CD4-positive, alpha-beta memory T cell (primary cell): ENCODE measurements at regions not wholly inside any gene's neighbourhood (a gene's known extent, or its start where the extent isn't known, plus 50 kb on each side); places are given as distances from the start of the nearest gene placed in this dataset.

Experiments
- CTCF ChIA-PET: fragments of 350-600 bp; sonication (Branson Sonifier 250); formaldehyde crosslinking; loops from one replicate; lab custom pipeline; 2021; ENCODE audit warnings: inconsistent platforms; ENCODE audit not compliant: partially characterized antibody; lab: Charles Lee
- POLR2A ChIA-PET: fragments of 350-600 bp; sonication (Branson Sonifier 250); formaldehyde crosslinking; loops from one replicate; lab custom pipeline; 2021; ENCODE audit not compliant: partially characterized antibody; lab: Charles Lee
- DNase-seq, 5 donors: peaks; one replicate each; pipeline versions ENCODE4 v3.0.0 to v3.0.0-alpha.2; 2020 to 2022; ENCODE audit warnings: mixed read lengths in 1 of 5
- H3K27ac ChIP-seq: one replicate; pipeline ENCODE4 v1.7.0; 2013; ENCODE audit warnings: low read depth, low read length
- H3K27me3 ChIP-seq: 2 replicates; pipeline ENCODE4 v1.7.0; 2013; ENCODE audit warnings: mild to moderate bottlenecking, low read length, moderate library complexity; ENCODE audit not compliant: insufficient read depth
- H3K36me3 ChIP-seq: 2 replicates; pipeline ENCODE4 v1.7.0; 2013; ENCODE audit warnings: mild to moderate bottlenecking, low read length, moderate library complexity; ENCODE audit not compliant: insufficient read depth
- H3K4me1 ChIP-seq: 2 replicates; pipeline ENCODE4 v1.7.0; 2013; ENCODE audit warnings: mild to moderate bottlenecking, low read length, moderate library complexity; ENCODE audit not compliant: insufficient read depth
- H3K4me3 ChIP-seq, 2 donors: one replicate each; pipeline ENCODE4 v1.7.0; 2013; ENCODE audit warnings: low read length in 2 of 2, mild to moderate bottlenecking in 1 of 2
- H3K9me3 ChIP-seq, 2 donors: one replicate each; pipeline ENCODE4 v1.7.0; 2013; ENCODE audit warnings: low read length in 2 of 2, control low read depth in 1 of 2; ENCODE audit not compliant: control insufficient read depth in 1 of 2
- H3K27ac Mint-ChIP-seq, 7 donors: one replicate each; pipeline ENCODE4 v1.8.0; 2020 to 2021; ENCODE audit warnings: mixed read lengths in 7 of 7, mild to moderate bottlenecking in 6 of 7, inconsistent platforms in 3 of 7, moderate library complexity in 3 of 7
- H3K27me3 Mint-ChIP-seq, 2 donors: one replicate each; pipeline ENCODE4 v1.8.0; 2020 to 2021; ENCODE audit warnings: mixed read lengths in 2 of 2
- H3K36me3 Mint-ChIP-seq, 2 donors: one replicate each; pipeline ENCODE4 v1.8.0; 2020 to 2021; ENCODE audit warnings: mixed read lengths in 2 of 2, inconsistent platforms in 1 of 2, mild to moderate bottlenecking in 1 of 2
- H3K4me1 Mint-ChIP-seq, 4 donors: one replicate each; pipeline ENCODE4 v1.8.0; 2020 to 2021; ENCODE audit warnings: mixed read lengths in 4 of 4, mild to moderate bottlenecking in 1 of 4
- H3K4me3 Mint-ChIP-seq, 8 donors: one replicate each; pipeline ENCODE4 v1.8.0; 2020 to 2021; ENCODE audit warnings: mixed read lengths in 8 of 8, mild to moderate bottlenecking in 7 of 8, moderate library complexity in 6 of 8, inconsistent platforms in 3 of 8
- H3K9me3 Mint-ChIP-seq, 8 donors: one replicate each; pipeline ENCODE4 v1.8.0; 2020 to 2021; ENCODE audit warnings: mixed read lengths in 8 of 8, mild to moderate bottlenecking in 5 of 8, inconsistent platforms in 3 of 8, moderate library complexity in 1 of 8
- intact Hi-C: fragments of 100-400 bp; cut with micrococcal nuclease; formaldehyde crosslinking; loops from one replicate; pipeline ENCODE4 v1.15.1; 2023

DNA sequence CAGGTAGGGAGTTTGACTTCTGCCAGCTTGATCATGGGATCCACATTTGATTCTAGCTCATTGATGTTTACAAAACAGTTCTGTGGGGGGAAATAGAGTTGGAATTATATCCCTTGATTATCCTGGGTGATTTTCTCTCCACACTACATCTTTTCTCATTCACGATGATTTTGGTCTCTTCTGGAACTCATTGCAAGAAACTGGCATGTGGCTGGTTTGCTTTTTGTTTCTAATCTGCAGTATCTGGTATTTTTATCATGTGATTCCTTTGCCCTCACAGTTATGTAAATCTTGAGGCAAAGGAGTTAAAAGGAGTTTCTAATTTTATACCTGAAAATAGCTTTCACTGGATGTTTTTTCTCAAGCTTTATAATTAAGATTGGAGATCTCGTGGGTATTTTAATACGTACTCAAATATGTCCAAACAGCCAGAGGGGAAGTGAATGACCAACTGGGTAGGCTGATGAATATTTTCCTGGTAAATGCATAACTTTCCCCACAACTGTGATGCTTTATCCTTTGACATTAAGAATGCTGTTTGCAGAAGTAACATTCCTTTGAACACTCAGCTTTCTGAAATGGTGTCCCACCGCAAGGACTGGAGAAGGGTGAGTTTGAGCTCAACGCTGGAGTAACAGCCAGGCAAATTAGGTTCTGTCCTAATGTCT is 502.9 kb upstream of the ZEB2 start:
- Histone ChIP-seq H3K36me3 (no peaks in the 10 kb centered on the region), H3K4me3 (no peak overlapping the region), H3K9me3 (no peaks in the 10 kb centered on the region), H3K27ac (no peak overlapping the region), H3K27me3 (no peaks in the 10 kb centered on the region), H3K4me1 (no peaks in the 10 kb centered on the region)
- no peaks in the 10 kb centered on the region for H3K4me1 Mint-ChIP-seq
- no peaks in the 10 kb centered on the region for H3K27me3 Mint-ChIP-seq
- DNase-seq = no peak
- no peak overlapping the region for H3K27ac Mint-ChIP-seq
- peaks cover 0 to 3% (median 0%) of the 10 kb centered on the region in 8 donors for H3K9me3 Mint-ChIP-seq
- ChIA-PET CTCF (no interaction called here), POLR2A (no interaction called here)
- intact Hi-C loops = no loop called here
- H3K36me3 Mint-ChIP-seq = no peaks in the 10 kb centered on the region
- no peak overlapping the region for H3K4me3 Mint-ChIP-seq

DNA sequence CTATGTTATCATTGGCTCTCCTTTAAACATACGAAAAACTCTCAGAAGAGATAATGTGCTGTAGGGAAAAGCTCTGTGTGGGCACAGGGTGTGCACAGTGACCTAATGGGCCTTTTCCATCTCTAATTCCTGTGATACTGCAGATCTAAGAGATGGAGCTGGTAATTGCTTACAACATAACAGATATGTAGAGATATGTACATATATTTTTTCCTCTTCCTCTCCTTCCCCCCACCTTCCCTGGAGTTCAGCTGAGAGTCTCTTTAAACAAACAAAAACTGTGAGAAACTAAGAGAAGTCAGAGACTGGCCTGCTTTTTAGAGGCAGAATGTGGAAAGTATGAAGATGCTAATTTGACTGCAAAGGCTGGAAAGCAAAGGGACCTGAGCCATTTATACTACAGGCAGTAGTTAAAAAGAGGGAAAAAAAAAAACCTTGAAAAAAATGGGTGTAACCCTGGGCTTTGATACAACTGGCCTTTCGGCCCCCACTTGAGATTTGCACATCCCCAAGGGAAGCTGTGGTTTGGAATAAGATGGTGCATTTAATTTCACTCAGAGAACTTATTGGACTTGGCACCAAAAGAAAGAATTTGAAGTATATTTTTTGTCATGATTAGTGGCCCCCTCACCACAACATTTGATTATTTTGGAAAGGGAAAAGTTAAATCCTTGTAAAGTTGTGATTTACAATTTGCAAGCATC is 502.2 kb upstream of the ZEB2 start:
- Histone ChIP-seq H3K4me3 (no peak overlapping the region), H3K27me3 (no peaks in the 10 kb centered on the region), H3K4me1 (no peaks in the 10 kb centered on the region), H3K9me3 (no peaks in the 10 kb centered on the region), H3K36me3 (no peaks in the 10 kb centered on the region), H3K27ac (no peak overlapping the region)
- H3K4me3 Mint-ChIP-seq = no peak overlapping the region
- DNase-seq = no peak
- intact Hi-C loops = no loop called here
- H3K9me3 Mint-ChIP-seq = peaks cover 0 to 4% (median 0%) of the 10 kb centered on the region in 8 donors
- no peak overlapping the region for H3K27ac Mint-ChIP-seq
- no peaks in the 10 kb centered on the region for H3K27me3 Mint-ChIP-seq
- POLR2A ChIA-PET = no interaction called here
- CTCF ChIA-PET = no interaction called here
- no peaks in the 10 kb centered on the region for H3K36me3 Mint-ChIP-seq
- H3K4me1 Mint-ChIP-seq = no peaks in the 10 kb centered on the region

DNA sequence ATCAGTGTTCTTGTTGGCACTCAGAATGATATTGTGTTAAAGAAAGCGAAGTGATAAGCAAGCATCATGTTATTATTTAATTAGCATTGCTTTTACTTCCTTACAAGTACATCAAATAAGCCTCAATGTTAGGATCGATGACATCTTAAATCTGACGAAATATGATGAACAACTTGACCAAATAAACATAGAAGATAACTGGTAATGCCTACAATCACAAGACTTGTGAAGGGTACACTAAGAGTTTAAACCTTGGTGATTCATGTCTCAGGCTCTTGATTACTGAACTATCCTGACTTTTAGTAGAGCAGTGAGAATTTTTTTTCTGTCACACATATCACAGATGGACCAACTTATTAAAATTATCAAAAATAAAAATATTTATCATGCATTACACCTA is 500.8 kb upstream of the ZEB2 start:
- no peak overlapping the region for H3K4me3 Mint-ChIP-seq
- H3K27ac Mint-ChIP-seq = no peak overlapping the region
- Histone ChIP-seq H3K36me3 (no peaks in the 10 kb centered on the region), H3K9me3 (no peaks in the 10 kb centered on the region), H3K27me3 (no peaks in the 10 kb centered on the region), H3K4me1 (no peaks in the 10 kb centered on the region), H3K4me3 (no peak overlapping the region), H3K27ac (no peak overlapping the region)
- H3K36me3 Mint-ChIP-seq = no peaks in the 10 kb centered on the region
- ChIA-PET POLR2A (no interaction called here), CTCF (no interaction called here)
- no peaks in the 10 kb centered on the region for H3K4me1 Mint-ChIP-seq
- DNase-seq = no peak
- peaks cover 0 to 4% (median 0%) of the 10 kb centered on the region in 8 donors for H3K9me3 Mint-ChIP-seq
- intact Hi-C loops = no loop called here
- no peaks in the 10 kb centered on the region for H3K27me3 Mint-ChIP-seq

DNA sequence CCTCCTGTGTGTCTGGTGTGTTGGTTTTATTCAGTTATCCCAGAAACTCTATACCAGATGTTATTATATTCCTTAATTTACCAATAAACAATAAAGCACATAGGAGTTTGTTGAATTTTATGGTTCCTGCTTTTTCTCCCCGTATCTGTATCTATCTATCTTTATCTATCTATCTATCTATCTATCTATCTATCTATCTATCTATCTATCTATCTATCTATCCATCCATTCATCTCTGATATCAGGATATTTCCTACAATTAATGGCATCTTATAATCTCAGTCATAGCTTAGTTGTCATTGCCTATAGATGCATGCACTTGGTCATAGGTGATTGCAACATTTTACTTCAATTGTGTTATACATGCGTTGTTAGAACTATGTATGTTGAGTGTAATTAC is 500.2 kb upstream of the ZEB2 start:
- no peaks in the 10 kb centered on the region for H3K27me3 Mint-ChIP-seq
- no peak for DNase-seq
- no peaks in the 10 kb centered on the region for H3K4me1 Mint-ChIP-seq
- H3K36me3 Mint-ChIP-seq = no peaks in the 10 kb centered on the region
- no peak overlapping the region for H3K4me3 ChIP-seq
- intact Hi-C loops = no loop called here
- H3K9me3 ChIP-seq = no peaks in the 10 kb centered on the region
- no peak overlapping the region for H3K4me3 Mint-ChIP-seq
- POLR2A ChIA-PET = no interaction called here
- no peak overlapping the region for H3K27ac ChIP-seq
- H3K36me3 ChIP-seq = no peaks in the 10 kb centered on the region
- no peaks in the 10 kb centered on the region for H3K4me1 ChIP-seq
- no peak overlapping the region for H3K27ac Mint-ChIP-seq
- H3K9me3 Mint-ChIP-seq = peaks cover 0 to 4% (median 0%) of the 10 kb centered on the region in 8 donors
- CTCF ChIA-PET = no interaction called here
- no peaks in the 10 kb centered on the region for H3K27me3 ChIP-seq

DNA sequence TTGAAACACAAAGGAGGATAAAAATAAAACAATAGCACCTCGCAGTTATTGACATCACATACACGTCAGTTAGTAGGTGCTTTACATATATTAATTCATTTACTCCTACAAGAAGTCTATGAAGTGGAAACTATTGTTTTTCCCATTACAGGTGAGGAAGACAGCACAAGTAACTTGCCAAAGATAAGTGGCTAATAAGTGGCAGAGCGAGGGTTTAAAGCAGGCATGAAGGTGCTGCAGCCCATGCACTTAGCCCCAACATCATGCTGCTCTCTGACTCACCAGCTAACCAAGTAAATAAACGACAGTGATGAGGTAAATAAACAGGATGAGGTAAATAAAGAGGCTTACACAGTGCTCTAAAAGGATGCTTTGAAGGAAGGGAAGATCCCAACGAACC is 498.6 kb upstream of the ZEB2 start:
- no peak for DNase-seq
- H3K27ac Mint-ChIP-seq = no peak overlapping the region
- Histone ChIP-seq H3K36me3 (no peaks in the 10 kb centered on the region), H3K27me3 (no peaks in the 10 kb centered on the region), H3K4me1 (no peaks in the 10 kb centered on the region), H3K4me3 (no peak overlapping the region), H3K9me3 (no peaks in the 10 kb centered on the region), H3K27ac (no peak overlapping the region)
- H3K4me3 Mint-ChIP-seq = no peak overlapping the region
- H3K27me3 Mint-ChIP-seq = no peaks in the 10 kb centered on the region
- intact Hi-C loops = no loop called here
- H3K4me1 Mint-ChIP-seq = no peaks in the 10 kb centered on the region
- H3K36me3 Mint-ChIP-seq = no peaks in the 10 kb centered on the region
- POLR2A ChIA-PET = no interaction called here
- CTCF ChIA-PET = no interaction called here
- H3K9me3 Mint-ChIP-seq = peaks cover 0 to 4% (median 0%) of the 10 kb centered on the region in 8 donors

DNA sequence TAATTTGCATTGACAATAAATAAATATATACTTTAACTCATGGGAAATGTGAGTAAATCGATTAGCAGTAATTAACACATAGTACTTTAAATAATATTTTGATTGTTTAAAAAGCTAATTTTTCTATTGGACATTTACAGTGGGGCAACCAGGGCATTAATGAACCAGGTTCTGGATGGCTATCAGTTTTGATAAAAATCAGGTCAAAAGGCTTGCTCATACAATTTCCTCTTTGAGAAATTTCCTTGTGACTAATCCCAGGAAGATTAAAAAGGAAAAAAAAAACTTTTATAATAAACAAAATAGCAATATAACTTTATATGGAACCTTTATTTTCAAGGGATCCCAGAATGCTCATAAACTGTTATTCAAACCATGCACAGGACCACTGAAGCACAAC is 497.2 kb upstream of the ZEB2 start:
- H3K4me3 Mint-ChIP-seq = no peak overlapping the region
- CTCF ChIA-PET = no interaction called here

DNA sequence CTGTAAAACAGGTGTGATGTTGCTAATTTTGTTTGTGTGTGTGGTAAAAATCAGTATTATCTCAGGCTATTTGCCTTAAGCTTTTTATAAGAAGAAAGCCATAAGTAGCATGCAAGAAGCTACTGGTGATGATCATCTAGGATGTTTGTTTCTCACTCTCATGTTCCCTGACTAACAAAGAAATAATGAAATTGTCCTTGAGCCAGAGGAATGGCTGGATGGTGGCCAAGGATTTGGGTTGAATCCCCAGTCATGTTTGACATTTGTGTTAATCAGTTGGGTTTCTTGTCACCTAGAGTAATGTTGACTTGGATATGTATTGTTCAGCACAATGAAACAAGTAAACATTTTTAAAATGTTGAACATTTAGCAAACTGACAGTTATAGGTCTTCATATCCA is 496.8 kb upstream of the ZEB2 start:
- POLR2A ChIA-PET = no interaction called here
- H3K9me3 Mint-ChIP-seq = peaks cover 0 to 2% (median under 1%) of the 10 kb centered on the region in 8 donors

More for the DNA sequence above, 497.2 kb upstream of the ZEB2 start:
- H3K9me3 Mint-ChIP-seq = peaks cover 0 to 2% (median 0%) of the 10 kb centered on the region in 8 donors
- H3K27ac Mint-ChIP-seq = no peak overlapping the region
- Histone ChIP-seq H3K4me3 (no peak overlapping the region), H3K9me3 (no peaks in the 10 kb centered on the region), H3K27ac (no peak overlapping the region), H3K4me1 (no peaks in the 10 kb centered on the region), H3K27me3 (no peaks in the 10 kb centered on the region), H3K36me3 (no peaks in the 10 kb centered on the region)
- peaks cover 0 to 1% of the 10 kb centered on the region in 2 donors for H3K27me3 Mint-ChIP-seq
- H3K36me3 Mint-ChIP-seq = no peaks in the 10 kb centered on the region
- POLR2A ChIA-PET = no interaction called here
- DNase-seq = no peak
- no peaks in the 10 kb centered on the region for H3K4me1 Mint-ChIP-seq
- intact Hi-C loops = no loop called here

More for the DNA sequence above, 496.8 kb upstream of the ZEB2 start:
- no peak for DNase-seq
- Histone ChIP-seq H3K36me3 (no peaks in the 10 kb centered on the region), H3K27ac (no peak overlapping the region), H3K9me3 (no peaks in the 10 kb centered on the region), H3K4me3 (no peak overlapping the region), H3K27me3 (no peaks in the 10 kb centered on the region), H3K4me1 (no peaks in the 10 kb centered on the region)
- no peaks in the 10 kb centered on the region for H3K36me3 Mint-ChIP-seq
- intact Hi-C loops = no loop called here
- CTCF ChIA-PET = no interaction called here
- no peak overlapping the region for H3K4me3 Mint-ChIP-seq
- peaks cover 0 to 1% of the 10 kb centered on the region in 2 donors for H3K27me3 Mint-ChIP-seq
- no peaks in the 10 kb centered on the region for H3K4me1 Mint-ChIP-seq
- no peak overlapping the region for H3K27ac Mint-ChIP-seq
